ENCODE measurements at regions not wholly inside any gene's neighbourhood (a gene's known extent, or its start where the extent isn't known, plus 50 kb on each side); places are given as distances from the start of the nearest gene placed in this dataset.
"Not testable (repeated sequence)": the region's sequence is repeated elsewhere in the genome, so short reads cannot be mapped to it uniquely, and the experiment has no call there.

- H3K4me3 ChIP-seq (ENCODE audit: low read length); H3K4me1 Mint-ChIP-seq; H3K9me3 ChIP-seq (ENCODE audit: control insufficient read depth in 2 of 3, low read length in 3 of 3); H3K4me3 Mint-ChIP-seq; ATAC-seq; H3K36me3 ChIP-seq (ENCODE audit: control insufficient read depth in 2 of 3, insufficient read depth in 3 of 3, low read length in 3 of 3); H3K27ac Mint-ChIP-seq; POLR2A ChIA-PET; H3K4me1 ChIP-seq (ENCODE audit: control insufficient read depth in 2 of 2, insufficient read depth in 2 of 2, low read length in 2 of 2); H3K27me3 ChIP-seq (ENCODE audit: control insufficient read depth in 2 of 2, insufficient read depth in 2 of 2, low read length in 2 of 2); intact Hi-C loops (cut with micrococcal nuclease); CTCF ChIA-PET; H3K27ac ChIP-seq (ENCODE audit: low read depth, low read length); H3K36me3 Mint-ChIP-seq; DNase-seq: not testable (repeated sequence)
- Mint-ChIP-seq H3K9me3 (peaks cover 0 to 16% (median 10%) of the 10 kb centered on the region in 11 donors), H3K27me3 (peaks cover 2 to 26% (median 10%) of the 10 kb centered on the region in 5 donors)
Observed at GRCh38 chr11:93043186-93043585, 73.7 kb downstream of the MTNR1B start.

DNA sequence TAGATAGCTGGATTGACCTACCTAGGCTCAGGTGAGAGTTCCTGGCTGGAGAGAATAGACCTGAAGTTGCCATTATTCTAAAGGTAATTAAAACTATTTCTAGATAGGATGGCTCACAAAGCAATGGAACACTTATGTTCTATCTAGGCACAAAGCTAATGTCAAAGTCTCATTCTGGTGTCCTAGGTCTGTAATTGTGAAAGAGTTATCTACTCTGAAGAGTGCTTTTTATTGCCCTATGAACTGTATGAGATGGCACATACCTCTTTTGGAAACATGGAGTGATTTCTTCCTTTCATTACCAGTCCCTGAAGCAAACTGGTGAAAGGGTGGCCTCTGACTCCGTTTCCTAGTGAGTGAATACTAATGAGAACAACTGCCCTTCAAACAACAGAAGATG is 80.3 kb downstream of the MTNR1B start:
- CTCF ChIA-PET = no interaction called here
- Histone ChIP-seq H3K9me3 (ENCODE audit: control insufficient read depth in 2 of 3, low read length in 3 of 3) (no peaks in the 10 kb centered on the region), H3K4me1 (ENCODE audit: control insufficient read depth in 2 of 2, insufficient read depth in 2 of 2, low read length in 2 of 2) (no peaks in the 10 kb centered on the region), H3K36me3 (ENCODE audit: control insufficient read depth in 2 of 3, insufficient read depth in 3 of 3, low read length in 3 of 3) (no peaks in the 10 kb centered on the region), H3K27me3 (ENCODE audit: control insufficient read depth in 2 of 2, insufficient read depth in 2 of 2, low read length in 2 of 2) (no peaks in the 10 kb centered on the region), H3K27ac (ENCODE audit: low read depth, low read length) (no peak overlapping the region), H3K4me3 (ENCODE audit: low read length) (no peak overlapping the region)
- peaks cover 0 to 5% (median 3%) of the 10 kb centered on the region in 5 donors for H3K27me3 Mint-ChIP-seq
- no peak overlapping the region for H3K4me3 Mint-ChIP-seq
- H3K9me3 Mint-ChIP-seq = peaks cover 0 to 2% (median 0%) of the 10 kb centered on the region in 11 donors
- DNase-seq (no peak), ATAC-seq (no peak)
- no peaks in the 10 kb centered on the region for H3K36me3 Mint-ChIP-seq
- no peak overlapping the region for H3K27ac Mint-ChIP-seq
- POLR2A ChIA-PET = no interaction called here
- no peaks in the 10 kb centered on the region for H3K4me1 Mint-ChIP-seq
- intact Hi-C loops (cut with micrococcal nuclease) = no loop called here

GRCh38 chr11:93051186-93051585 is 81.7 kb downstream of the MTNR1B start:
- Histone ChIP-seq H3K27ac (ENCODE audit: low read depth, low read length) (no peak overlapping the region), H3K27me3 (ENCODE audit: control insufficient read depth in 2 of 2, insufficient read depth in 2 of 2, low read length in 2 of 2) (no peaks in the 10 kb centered on the region), H3K36me3 (ENCODE audit: control insufficient read depth in 2 of 3, insufficient read depth in 3 of 3, low read length in 3 of 3) (no peaks in the 10 kb centered on the region), H3K9me3 (ENCODE audit: control insufficient read depth in 2 of 3, low read length in 3 of 3) (no peaks in the 10 kb centered on the region), H3K4me3 (ENCODE audit: low read length) (no peak overlapping the region), H3K4me1 (ENCODE audit: control insufficient read depth in 2 of 2, insufficient read depth in 2 of 2, low read length in 2 of 2) (no peaks in the 10 kb centered on the region)
- ATAC-seq = no peak
- no peak overlapping the region for H3K4me3 Mint-ChIP-seq
- H3K27me3 Mint-ChIP-seq = peaks cover 0 to 5% (median 3%) of the 10 kb centered on the region in 5 donors
- POLR2A ChIA-PET = no interaction called here
- peaks cover 0 to 9% (median 0%) of the 10 kb centered on the region in 11 donors for H3K9me3 Mint-ChIP-seq
- intact Hi-C loops (cut with micrococcal nuclease) = no loop called here
- H3K4me1 Mint-ChIP-seq = peaks cover 0 to 2% (median 0%) of the 10 kb centered on the region in 7 donors
- DNase-seq = no peak
- no peaks in the 10 kb centered on the region for H3K36me3 Mint-ChIP-seq
- CTCF ChIA-PET = no interaction called here
- no peak overlapping the region for H3K27ac Mint-ChIP-seq

DNA sequence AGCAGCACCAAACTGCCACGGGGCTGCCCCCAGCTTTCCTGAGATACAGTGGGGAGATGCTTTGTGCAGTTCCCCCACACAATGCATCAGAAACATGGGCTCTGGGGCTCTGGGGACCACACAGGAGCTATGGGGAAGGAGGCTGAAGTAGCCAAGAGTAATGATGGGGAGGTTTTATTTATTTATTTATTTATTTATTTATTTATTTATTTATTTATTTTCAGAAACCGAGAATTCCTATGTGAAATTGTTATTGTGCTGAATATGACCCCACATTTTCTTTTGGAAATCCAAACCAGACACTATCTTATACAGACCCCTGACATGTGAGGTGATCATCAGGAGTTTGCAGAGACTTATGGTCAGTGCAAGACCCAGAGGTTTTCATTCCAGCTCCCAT is 84.4 kb downstream of the MTNR1B start:
- Histone ChIP-seq H3K4me3 (ENCODE audit: low read length) (no peak overlapping the region), H3K27me3 (ENCODE audit: control insufficient read depth in 2 of 2, insufficient read depth in 2 of 2, low read length in 2 of 2) (no peaks in the 10 kb centered on the region), H3K27ac (ENCODE audit: low read depth, low read length) (no peak overlapping the region), H3K36me3 (ENCODE audit: control insufficient read depth in 2 of 3, insufficient read depth in 3 of 3, low read length in 3 of 3) (no peaks in the 10 kb centered on the region), H3K9me3 (ENCODE audit: control insufficient read depth in 2 of 3, low read length in 3 of 3) (no peaks in the 10 kb centered on the region), H3K4me1 (ENCODE audit: control insufficient read depth in 2 of 2, insufficient read depth in 2 of 2, low read length in 2 of 2) (no peaks in the 10 kb centered on the region)
- CTCF ChIA-PET = no interaction called here
- Mint-ChIP-seq H3K36me3 (no peaks in the 10 kb centered on the region), H3K27me3 (peaks cover 0 to 7% (median 3%) of the 10 kb centered on the region in 5 donors), H3K9me3 (peaks cover 0 to 9% (median 0%) of the 10 kb centered on the region in 11 donors), H3K4me1 (peaks cover 0 to 2% (median 0%) of the 10 kb centered on the region in 7 donors), H3K4me3 (no peak overlapping the region), H3K27ac (no peak overlapping the region)
- POLR2A ChIA-PET = no interaction called here
- no peak for DNase-seq
- intact Hi-C loops (cut with micrococcal nuclease) = no loop called here
- no peak for ATAC-seq

DNA sequence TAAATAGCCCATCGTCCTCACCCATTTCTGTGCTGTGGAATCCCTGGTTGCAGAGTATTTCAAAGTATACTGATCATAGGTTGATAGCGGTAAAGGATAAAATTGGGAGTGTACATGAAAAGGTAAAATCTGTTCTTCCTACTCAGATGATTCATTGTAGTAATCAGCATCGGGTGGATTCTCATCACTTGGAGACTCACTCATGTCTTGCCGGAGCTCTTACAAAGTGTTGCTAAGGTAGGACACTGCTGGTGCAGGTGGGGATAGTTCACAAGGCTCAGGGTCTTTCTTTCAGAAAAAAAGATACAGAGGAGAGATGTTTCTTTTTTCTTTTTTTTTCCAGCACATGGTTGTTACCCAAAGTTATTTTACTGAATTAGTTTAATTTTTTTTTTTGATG is 84.8 kb downstream of the MTNR1B start:
- H3K27me3 Mint-ChIP-seq = peaks cover 0 to 8% (median 3%) of the 10 kb centered on the region in 5 donors
- CTCF ChIA-PET = no interaction called here

GRCh38 chr11:93054881-93055280 is 85.4 kb downstream of the MTNR1B start:
- Histone ChIP-seq H3K27ac (ENCODE audit: low read depth, low read length) (no peak overlapping the region), H3K36me3 (ENCODE audit: control insufficient read depth in 2 of 3, insufficient read depth in 3 of 3, low read length in 3 of 3) (no peaks in the 10 kb centered on the region), H3K27me3 (ENCODE audit: control insufficient read depth in 2 of 2, insufficient read depth in 2 of 2, low read length in 2 of 2) (no peaks in the 10 kb centered on the region), H3K4me1 (ENCODE audit: control insufficient read depth in 2 of 2, insufficient read depth in 2 of 2, low read length in 2 of 2) (no peaks in the 10 kb centered on the region), H3K9me3 (ENCODE audit: control insufficient read depth in 2 of 3, low read length in 3 of 3) (no peaks in the 10 kb centered on the region), H3K4me3 (ENCODE audit: low read length) (no peak overlapping the region)
- H3K4me3 Mint-ChIP-seq = no peak overlapping the region
- no peaks in the 10 kb centered on the region for H3K36me3 Mint-ChIP-seq
- CTCF ChIA-PET = no interaction called here
- peak overlapping the region in 1 of 9 donors; percentile 19 for H3K27ac Mint-ChIP-seq
- peaks cover 0 to 9% (median 0%) of the 10 kb centered on the region in 11 donors for H3K9me3 Mint-ChIP-seq
- DNase-seq (no peak), ATAC-seq (no peak)
- peaks cover 0 to 8% (median 3%) of the 10 kb centered on the region in 5 donors for H3K27me3 Mint-ChIP-seq
- intact Hi-C loops (cut with micrococcal nuclease) = no loop called here
- peaks cover 0 to 2% (median 0%) of the 10 kb centered on the region in 7 donors for H3K4me1 Mint-ChIP-seq
- POLR2A ChIA-PET = no interaction called here

More for the DNA sequence above, 84.8 kb downstream of the MTNR1B start:
- Histone ChIP-seq H3K4me3 (ENCODE audit: low read length) (no peak overlapping the region), H3K9me3 (ENCODE audit: control insufficient read depth in 2 of 3, low read length in 3 of 3) (no peaks in the 10 kb centered on the region), H3K4me1 (ENCODE audit: control insufficient read depth in 2 of 2, insufficient read depth in 2 of 2, low read length in 2 of 2) (no peaks in the 10 kb centered on the region), H3K27ac (ENCODE audit: low read depth, low read length) (no peak overlapping the region), H3K36me3 (ENCODE audit: control insufficient read depth in 2 of 3, insufficient read depth in 3 of 3, low read length in 3 of 3) (no peaks in the 10 kb centered on the region), H3K27me3 (ENCODE audit: control insufficient read depth in 2 of 2, insufficient read depth in 2 of 2, low read length in 2 of 2) (no peaks in the 10 kb centered on the region)
- DNase-seq (no peak), ATAC-seq (no peak)
- peaks cover 0 to 9% (median 0%) of the 10 kb centered on the region in 11 donors for H3K9me3 Mint-ChIP-seq
- no peak overlapping the region for H3K4me3 Mint-ChIP-seq
- no peaks in the 10 kb centered on the region for H3K36me3 Mint-ChIP-seq
- H3K27ac Mint-ChIP-seq = no peak overlapping the region
- H3K4me1 Mint-ChIP-seq = peaks cover 0 to 2% (median 0%) of the 10 kb centered on the region in 7 donors
- intact Hi-C loops (cut with micrococcal nuclease) = no loop called here
- POLR2A ChIA-PET = no interaction called here

- Mint-ChIP-seq H3K9me3 (peaks cover 0 to 8% (median 0%) of the 10 kb centered on the region in 11 donors), H3K4me1 (peaks cover 0 to 2% (median 0%) of the 10 kb centered on the region in 7 donors), H3K4me3 (no peak overlapping the region), H3K27me3 (peaks cover under 1 to 21% (median 2%) of the 10 kb centered on the region in 5 donors), H3K36me3 (no peaks in the 10 kb centered on the region), H3K27ac (no peak overlapping the region)
- H3K27ac ChIP-seq (ENCODE audit: low read depth, low read length) = no peak overlapping the region
- DNase-seq (no peak), ATAC-seq (no peak)
- intact Hi-C loops (cut with micrococcal nuclease) = no loop called here
- no peaks in the 10 kb centered on the region for H3K27me3 ChIP-seq (ENCODE audit: control insufficient read depth in 2 of 2, insufficient read depth in 2 of 2, low read length in 2 of 2)
- H3K4me1 ChIP-seq (ENCODE audit: control insufficient read depth in 2 of 2, insufficient read depth in 2 of 2, low read length in 2 of 2) = no peaks in the 10 kb centered on the region
- ChIA-PET POLR2A (no interaction called here), CTCF (no interaction called here)
- H3K9me3 ChIP-seq (ENCODE audit: control insufficient read depth in 2 of 3, low read length in 3 of 3) = no peaks in the 10 kb centered on the region
- no peaks in the 10 kb centered on the region for H3K36me3 ChIP-seq (ENCODE audit: control insufficient read depth in 2 of 3, insufficient read depth in 3 of 3, low read length in 3 of 3)
- no peak overlapping the region for H3K4me3 ChIP-seq (ENCODE audit: low read length)
Observed at GRCh38 chr11:93059117-93059957, 89.9 kb downstream of the MTNR1B start.

Measured in naive thymus-derived CD4-positive, alpha-beta T cell (primary cell).